ENCODE measurements at regions not wholly inside any gene's neighbourhood (a gene's known extent, or its start where the extent isn't known, plus 50 kb on each side); places are given as distances from the start of the nearest gene placed in this dataset.
"Not testable (repeated sequence)": the region's sequence is repeated elsewhere in the genome, so short reads cannot be mapped to it uniquely, and the experiment has no call there.

- Mint-ChIP-seq H3K36me3 (ENCODE audit: low read depth) (0 out of 2 replicates have a peak, but pooled peaks cover 5% of the 10 kb centered on the region), H3K9me3 (peaks cover 59% of the 10 kb centered on the region), H3K27me3 (ENCODE audit: insufficient read depth) (no peaks in the 10 kb centered on the region), H3K27ac (no peak overlapping the region), H3K4me1 (ENCODE audit: low read depth) (no peaks in the 10 kb centered on the region), H3K4me3 (no peak overlapping the region)
- no peak for TF ChIP-seq CTCF (IDR thresholded peaks at IDR 0.05)
- DNase-seq, result no peak
Observed at GRCh38 chr1:95778217-95778616, 544.2 kb downstream of the RWDD3 start.

- no peak for DNase-seq
- H3K36me3 Mint-ChIP-seq (ENCODE audit: low read depth), result peaks cover 5% of the 10 kb centered on the region; the same call in 1 of the 2 replicates
- H3K4me3 Mint-ChIP-seq, result no peak overlapping the region
- H3K27me3 Mint-ChIP-seq (ENCODE audit: insufficient read depth), result no peaks in the 10 kb centered on the region
- H3K4me1 Mint-ChIP-seq (ENCODE audit: low read depth), result no peaks in the 10 kb centered on the region
- no peak for TF ChIP-seq CTCF (IDR thresholded peaks at IDR 0.05)
- H3K27ac Mint-ChIP-seq, result no peak overlapping the region
- H3K9me3 Mint-ChIP-seq, result peaks cover 39% of the 10 kb centered on the region
Observed at GRCh38 chr1:95780836-95781235, 546.8 kb downstream of the RWDD3 start.

DNA sequence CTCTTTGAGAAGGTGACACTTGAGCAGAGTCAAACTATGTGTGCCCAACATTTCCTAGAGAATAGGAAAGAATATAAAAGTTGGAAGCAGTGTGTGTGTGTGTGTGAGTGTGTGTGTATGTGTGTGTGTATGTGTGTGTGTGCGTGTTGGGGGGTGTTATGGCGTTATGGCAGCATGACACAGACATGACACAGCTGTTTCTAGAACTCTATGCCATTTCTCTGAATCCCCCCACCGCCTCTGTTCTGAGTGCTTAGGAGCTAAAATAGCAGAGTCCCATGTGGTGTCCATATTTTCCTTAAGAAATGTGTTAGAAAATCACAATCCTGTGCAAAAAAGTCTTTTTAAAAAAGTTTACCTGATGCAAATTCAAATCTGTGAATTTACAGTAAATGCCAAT lies 556.1 kb downstream of the RWDD3 start:
- no peaks in the 10 kb centered on the region for H3K4me1 Mint-ChIP-seq (ENCODE audit: low read depth)
- no peak overlapping the region for H3K4me3 Mint-ChIP-seq
- peaks cover 31% of the 10 kb centered on the region for H3K9me3 Mint-ChIP-seq
- peaks cover 2% of the 10 kb centered on the region; the same call in 1 of the 2 replicates for H3K27me3 Mint-ChIP-seq (ENCODE audit: insufficient read depth)
- DNase-seq, result no peak
- no peak overlapping the region for H3K27ac Mint-ChIP-seq
- TF ChIP-seq CTCF (IDR thresholded peaks at IDR 0.05), result no peak
- H3K36me3 Mint-ChIP-seq (ENCODE audit: low read depth), result no peaks in the 10 kb centered on the region; the same call in 1 of the 2 replicates

DNA sequence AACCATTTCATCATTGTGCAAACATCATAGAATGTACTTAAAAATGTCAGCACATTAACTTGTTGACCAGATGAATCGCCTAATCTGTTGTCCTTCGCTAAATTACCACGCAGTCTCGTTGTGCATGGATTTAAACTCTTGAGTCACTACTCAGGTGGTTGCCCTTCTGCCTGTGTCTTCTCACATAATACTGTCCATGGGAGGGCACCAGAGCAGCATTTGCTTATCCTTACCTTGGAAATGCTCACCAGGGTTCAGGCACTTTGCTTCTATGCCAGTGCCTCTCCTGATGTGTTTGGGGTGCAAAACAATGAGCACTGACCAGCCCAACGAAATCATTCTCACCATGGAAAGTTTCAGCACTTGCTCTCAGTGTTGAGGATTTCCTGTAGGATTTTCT lies 559.9 kb downstream of the RWDD3 start:
- H3K9me3 Mint-ChIP-seq, result peaks cover 28% of the 10 kb centered on the region
- TF ChIP-seq CTCF (IDR thresholded peaks at IDR 0.05), result no peak
- H3K4me1 Mint-ChIP-seq (ENCODE audit: low read depth), result no peaks in the 10 kb centered on the region
- H3K36me3 Mint-ChIP-seq (ENCODE audit: low read depth), result no peaks in the 10 kb centered on the region; the same call in 1 of the 2 replicates
- H3K4me3 Mint-ChIP-seq, result no peak overlapping the region
- H3K27ac Mint-ChIP-seq, result no peak overlapping the region
- no peak for DNase-seq
- H3K27me3 Mint-ChIP-seq (ENCODE audit: insufficient read depth), result peaks cover 2% of the 10 kb centered on the region; the same call in 1 of the 2 replicates

GRCh38 chr1:95797761-95798160 lies 563.8 kb downstream of the RWDD3 start:
- H3K27me3 Mint-ChIP-seq (ENCODE audit: insufficient read depth); DNase-seq; H3K4me3 Mint-ChIP-seq; H3K36me3 Mint-ChIP-seq (ENCODE audit: low read depth); H3K4me1 Mint-ChIP-seq (ENCODE audit: low read depth); H3K27ac Mint-ChIP-seq: not testable (repeated sequence)
- peaks cover 52% of the 10 kb centered on the region for H3K9me3 Mint-ChIP-seq

DNA sequence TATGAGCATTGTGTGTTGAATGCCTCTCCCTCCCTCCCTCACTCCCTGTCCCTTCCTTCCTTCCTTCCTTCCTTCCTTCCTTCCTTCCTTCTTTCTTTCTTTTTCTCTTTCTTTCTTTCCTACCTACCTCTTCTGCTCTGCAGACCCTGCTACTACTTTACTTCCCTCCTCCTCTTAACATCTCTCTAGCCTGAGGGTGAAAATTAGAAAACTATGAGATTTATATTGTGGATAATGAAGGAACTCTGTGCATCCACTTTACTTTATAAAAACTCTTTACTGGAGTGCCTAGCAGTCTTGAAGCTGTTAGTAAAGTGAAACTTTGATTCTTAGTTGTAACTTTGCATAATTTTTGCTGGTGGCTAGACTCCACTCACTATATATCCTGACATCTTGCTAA lies 572.2 kb downstream of the RWDD3 start:
- H3K36me3 Mint-ChIP-seq (ENCODE audit: low read depth), result no peaks in the 10 kb centered on the region
- H3K27me3 Mint-ChIP-seq (ENCODE audit: insufficient read depth), result no peaks in the 10 kb centered on the region
- TF ChIP-seq CTCF (IDR thresholded peaks at IDR 0.05), result no peak
- H3K27ac Mint-ChIP-seq, result no peak overlapping the region
- no peak for DNase-seq
- peaks cover 39% of the 10 kb centered on the region for H3K9me3 Mint-ChIP-seq
- H3K4me3 Mint-ChIP-seq, result no peak overlapping the region
- H3K4me1 Mint-ChIP-seq (ENCODE audit: low read depth), result no peaks in the 10 kb centered on the region
